Upper lobe of right lung (tissue), 1 donor: ENCODE measurements at regions not wholly inside any gene's neighbourhood (a gene's known extent, or its start where the extent isn't known, plus 50 kb on each side); places are given as distances from the start of the nearest gene placed in this dataset.

Experiments used
- ATAC-seq: fragments of 200-7000 bp; cut with Tn5 transposase; one replicate; pipeline ENCODE4 v1.9.1; 2020; ENCODE audit warnings: mild to moderate bottlenecking, moderate library complexity
- DNase-seq: peaks from one replicate; pipeline ENCODE4 v3.0.0-alpha.2; 2020
- H3K27ac ChIP-seq: fragments of 200-600 bp; one replicate; pipeline ENCODE4 v1.8.0; 2022
- H3K27me3 ChIP-seq: fragments of 200-600 bp; one replicate; pipeline ENCODE4 v1.8.0; 2022; ENCODE audit warnings: mild to moderate bottlenecking
- H3K36me3 ChIP-seq: fragments of 200-600 bp; one replicate; pipeline ENCODE4 v1.8.0; 2022
- H3K4me1 ChIP-seq: fragments of 200-600 bp; one replicate; pipeline ENCODE4 v1.8.0; 2022
- H3K4me3 ChIP-seq: fragments of 200-600 bp; one replicate; pipeline ENCODE4 v1.8.0; 2022; ENCODE audit warnings: mild to moderate bottlenecking
- H3K9me3 ChIP-seq: fragments of 200-600 bp; one replicate; pipeline ENCODE4 v1.8.0; 2022
- intact Hi-C: fragments of 100-400 bp; cut with DNase I; formaldehyde crosslinking; loops from one replicate; pipeline ENCODE4 v1.11.0; 2022
- TF ChIP-seq, protein P1 (sequence below): fragments of 200-600 bp; IDR thresholded peaks from one replicate; pipeline ENCODE4 v1.8.0; 2022; ENCODE audit warnings: antibody characterized with exemption
- donor health status: DM: no; HTN: yes; CAD: no; lungs with severe emphysema.

DNA sequence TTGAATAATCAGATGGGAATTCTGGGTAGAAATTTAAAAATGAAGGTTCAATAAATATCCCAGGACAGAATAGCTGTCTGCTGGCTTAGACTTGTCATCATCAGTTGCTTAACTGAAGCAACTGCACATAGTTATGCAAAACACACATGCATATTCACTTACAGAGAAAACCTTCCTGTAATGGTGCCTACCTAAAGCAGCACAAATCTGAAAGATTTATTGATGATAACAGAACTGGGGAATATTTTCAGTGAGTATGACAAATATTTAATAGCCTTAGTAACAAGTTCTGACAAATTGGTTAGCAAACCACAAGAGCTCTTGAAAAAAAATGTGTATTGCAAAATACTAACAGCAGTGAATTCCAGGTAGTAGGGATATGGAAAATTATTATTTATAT, 606.8 kb upstream of the BOD1L1 start:
- H3K27ac ChIP-seq, result no peak overlapping the region
- H3K9me3 ChIP-seq, result no peaks in the 10 kb centered on the region
- no peak overlapping the region for H3K4me3 ChIP-seq
- ATAC-seq, result no peak
- no peak for DNase-seq
- TF ChIP-seq, protein P1, sequence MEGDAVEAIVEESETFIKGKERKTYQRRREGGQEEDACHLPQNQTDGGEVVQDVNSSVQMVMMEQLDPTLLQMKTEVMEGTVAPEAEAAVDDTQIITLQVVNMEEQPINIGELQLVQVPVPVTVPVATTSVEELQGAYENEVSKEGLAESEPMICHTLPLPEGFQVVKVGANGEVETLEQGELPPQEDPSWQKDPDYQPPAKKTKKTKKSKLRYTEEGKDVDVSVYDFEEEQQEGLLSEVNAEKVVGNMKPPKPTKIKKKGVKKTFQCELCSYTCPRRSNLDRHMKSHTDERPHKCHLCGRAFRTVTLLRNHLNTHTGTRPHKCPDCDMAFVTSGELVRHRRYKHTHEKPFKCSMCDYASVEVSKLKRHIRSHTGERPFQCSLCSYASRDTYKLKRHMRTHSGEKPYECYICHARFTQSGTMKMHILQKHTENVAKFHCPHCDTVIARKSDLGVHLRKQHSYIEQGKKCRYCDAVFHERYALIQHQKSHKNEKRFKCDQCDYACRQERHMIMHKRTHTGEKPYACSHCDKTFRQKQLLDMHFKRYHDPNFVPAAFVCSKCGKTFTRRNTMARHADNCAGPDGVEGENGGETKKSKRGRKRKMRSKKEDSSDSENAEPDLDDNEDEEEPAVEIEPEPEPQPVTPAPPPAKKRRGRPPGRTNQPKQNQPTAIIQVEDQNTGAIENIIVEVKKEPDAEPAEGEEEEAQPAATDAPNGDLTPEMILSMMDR, result no peak
- no peaks in the 10 kb centered on the region for H3K36me3 ChIP-seq
- H3K27me3 ChIP-seq, result peaks cover 4% of the 10 kb centered on the region
- no peaks in the 10 kb centered on the region for H3K4me1 ChIP-seq
- intact Hi-C loops, result no loop called here

DNA sequence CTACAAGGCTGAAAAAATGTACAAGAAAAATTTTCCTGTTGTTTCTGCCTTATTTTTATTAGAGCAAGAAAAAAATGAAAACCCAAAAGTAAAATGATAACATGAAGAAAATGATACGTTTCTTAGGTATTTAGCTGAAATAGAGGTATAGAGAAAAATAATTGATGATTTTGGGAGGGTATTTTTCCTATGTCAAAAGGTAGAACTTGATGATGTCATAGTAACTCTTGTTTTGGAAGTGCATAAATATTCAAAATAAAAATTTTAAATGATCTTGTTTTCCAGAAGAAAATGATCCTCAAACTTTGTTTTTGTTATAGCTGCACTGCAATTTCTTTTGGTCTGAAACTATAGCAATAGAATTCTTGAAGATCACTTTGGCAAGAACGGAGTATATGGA, 608.8 kb upstream of the BOD1L1 start:
- no peaks in the 10 kb centered on the region for H3K36me3 ChIP-seq
- H3K27ac ChIP-seq, result no peak overlapping the region
- TF ChIP-seq, protein P1, result no peak
- DNase-seq (no peak), ATAC-seq (no peak)
- H3K9me3 ChIP-seq, result no peaks in the 10 kb centered on the region
- intact Hi-C loops, result no loop called here
- H3K4me1 ChIP-seq, result no peaks in the 10 kb centered on the region
- no peak overlapping the region for H3K4me3 ChIP-seq
- H3K27me3 ChIP-seq, result peaks cover 4% of the 10 kb centered on the region

DNA sequence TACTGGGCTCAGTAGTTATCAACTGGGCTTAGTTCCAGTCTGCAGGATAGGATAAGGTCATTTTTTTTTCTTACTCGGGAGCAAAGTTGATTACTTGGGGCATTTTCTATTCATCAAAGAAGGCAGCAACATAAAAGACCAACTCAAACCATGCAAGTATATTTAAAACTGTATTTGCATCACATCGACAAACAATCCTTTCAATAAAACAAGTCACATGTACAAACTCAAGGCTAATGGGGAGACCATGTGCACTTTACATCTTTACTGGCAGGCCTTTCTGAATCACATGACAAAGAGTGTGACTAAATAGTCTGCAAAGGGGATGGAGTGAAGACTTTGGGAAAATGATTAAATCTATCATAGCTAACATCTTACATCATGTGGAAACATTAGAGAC, 610.4 kb upstream of the BOD1L1 start:
- Histone ChIP-seq H3K9me3 (no peaks in the 10 kb centered on the region), H3K27ac (no peak overlapping the region), H3K4me3 (no peak overlapping the region), H3K36me3 (no peaks in the 10 kb centered on the region), H3K27me3 (peaks cover 3% of the 10 kb centered on the region), H3K4me1 (no peaks in the 10 kb centered on the region)
- TF ChIP-seq, protein P1, result no peak
- intact Hi-C loops, result no loop called here
- ATAC-seq, result no peak
- DNase-seq, result no peak

DNA sequence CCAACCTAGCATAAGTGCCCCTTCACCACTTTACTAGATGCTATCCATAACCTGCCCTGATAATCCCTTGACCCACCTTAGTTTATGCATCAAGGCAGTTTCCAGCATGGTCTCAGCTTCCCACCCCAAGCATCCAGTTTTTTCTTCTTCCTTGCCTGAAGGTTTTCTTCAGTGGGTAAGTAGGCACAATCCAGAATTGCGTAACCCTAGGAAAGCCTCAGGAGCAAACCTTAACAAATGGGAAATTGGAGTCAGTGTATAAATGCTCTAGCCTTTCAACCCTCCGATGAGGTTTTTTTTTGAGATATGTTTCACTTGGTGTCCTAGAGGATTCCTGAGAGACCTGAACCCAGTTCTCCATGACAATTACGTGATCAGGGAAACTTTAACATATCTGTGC, 614.0 kb upstream of the BOD1L1 start:
- Histone ChIP-seq H3K27ac (no peak overlapping the region), H3K27me3 (no peaks in the 10 kb centered on the region), H3K36me3 (no peaks in the 10 kb centered on the region), H3K4me1 (no peaks in the 10 kb centered on the region), H3K9me3 (no peaks in the 10 kb centered on the region), H3K4me3 (no peak overlapping the region)
- DNase-seq (no peak), ATAC-seq (no peak)
- intact Hi-C loops, result no loop called here
- TF ChIP-seq, protein P1, result no peak

DNA sequence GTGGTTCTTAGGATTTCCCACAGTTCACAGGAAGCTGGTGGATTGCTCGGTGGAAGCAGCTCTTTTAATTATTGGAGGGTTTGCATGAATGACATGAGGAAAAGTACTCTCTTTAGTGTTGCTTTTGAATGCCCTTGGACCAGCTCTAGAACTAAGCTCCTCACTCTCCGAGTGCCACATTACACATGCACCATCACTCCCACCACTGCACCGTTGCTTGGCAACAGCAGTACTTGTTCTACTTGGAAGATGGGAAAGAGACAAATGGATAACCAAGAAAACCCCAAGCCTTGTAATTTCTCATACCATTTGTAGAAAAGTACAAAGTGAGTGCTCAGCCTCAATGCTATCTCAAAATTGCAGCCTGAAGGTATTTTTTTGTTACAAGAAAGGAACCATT, 620.2 kb upstream of the BOD1L1 start:
- Histone ChIP-seq H3K36me3 (no peaks in the 10 kb centered on the region), H3K9me3 (no peaks in the 10 kb centered on the region), H3K4me1 (no peaks in the 10 kb centered on the region), H3K27me3 (no peaks in the 10 kb centered on the region), H3K4me3 (no peak overlapping the region), H3K27ac (no peak overlapping the region)
- intact Hi-C loops, result no loop called here
- ATAC-seq (no peak), DNase-seq (no peak)
- TF ChIP-seq, protein P1, result no peak

DNA sequence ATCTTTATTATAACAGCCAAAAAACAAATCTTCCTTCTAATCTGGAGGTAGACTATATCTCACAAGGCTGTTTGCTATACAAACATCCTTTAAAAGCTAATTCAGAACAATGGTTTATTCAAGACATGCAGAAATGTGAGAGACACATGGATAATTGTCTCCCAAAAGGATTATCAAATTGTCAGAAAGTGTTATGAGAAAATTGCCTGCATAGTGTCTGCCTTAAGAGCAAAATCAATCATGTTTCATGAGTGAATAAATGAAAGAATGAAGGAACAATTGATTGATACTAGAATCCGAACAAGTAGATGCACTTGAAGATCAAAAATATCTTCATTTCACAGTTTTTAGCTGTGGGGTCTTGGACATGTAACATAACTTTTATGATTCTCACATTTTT, 621.7 kb upstream of the BOD1L1 start:
- intact Hi-C loops, result no loop called here
- no peak overlapping the region for H3K27ac ChIP-seq
- TF ChIP-seq, protein P1, result no peak
- no peaks in the 10 kb centered on the region for H3K36me3 ChIP-seq
- H3K9me3 ChIP-seq, result no peaks in the 10 kb centered on the region
- H3K4me3 ChIP-seq, result no peak overlapping the region
- H3K4me1 ChIP-seq, result no peaks in the 10 kb centered on the region
- no peaks in the 10 kb centered on the region for H3K27me3 ChIP-seq
- no peak for ATAC-seq
- DNase-seq, result no peak
